Neural progenitor cell (in vitro differentiated cells): ENCODE measurements at regions not wholly inside any gene's neighbourhood (a gene's known extent, or its start where the extent isn't known, plus 50 kb on each side); places are given as distances from the start of the nearest gene placed in this dataset.

ENCODE experiments used
- DNase-seq: peaks from one replicate; pipeline ENCODE4 v3.0.0-alpha.2; 2016; ENCODE audit warnings: low spot score
- H2AFZ ChIP-seq: fragments of 200-600 bp; sonication (generic); replicated peaks from 2 replicates; pipeline ENCODE4 v1.6.1; 2016; ENCODE audit warnings: antibody characterized with exemption
- H3F3A ChIP-seq: fragments of 200-600 bp; sonication (generic); 2 replicates; pipeline ENCODE4 v1.6.1; 2016; ENCODE audit warnings: antibody characterized with exemption, low read depth
- H3K27ac ChIP-seq: fragments of 200-600 bp; sonication (generic); 2 replicates; pipeline ENCODE4 v1.5.1; 2016; ENCODE audit warnings: mild to moderate bottlenecking
- H3K27me3 ChIP-seq: fragments of 200-600 bp; sonication (generic); 2 replicates; pipeline ENCODE4 v1.6.1; 2016; ENCODE audit warnings: mild to moderate bottlenecking, moderate library complexity
- H3K36me3 ChIP-seq: fragments of 200-600 bp; sonication (generic); 2 replicates; pipeline ENCODE4 v1.5.1; 2016
- H3K4me1 ChIP-seq: fragments of 200-600 bp; sonication (generic); 2 replicates; pipeline ENCODE4 v1.6.1; 2016; ENCODE audit warnings: mixed run types
- H3K4me2 ChIP-seq: fragments of 200-600 bp; sonication (generic); 2 replicates; pipeline ENCODE4 v1.6.1; 2016
- H3K4me3 ChIP-seq: fragments of 200-600 bp; sonication (generic); 2 replicates; pipeline ENCODE4 v1.5.1; 2016
- H3K79me2 ChIP-seq: fragments of 200-600 bp; sonication (generic); 2 replicates; pipeline ENCODE4 v1.6.1; 2016; ENCODE audit warnings: low read depth
- H3K9ac ChIP-seq: fragments of 200-600 bp; sonication (generic); 2 replicates; pipeline ENCODE4 v1.6.1; 2016
- H3K9me3 ChIP-seq: fragments of 200-600 bp; sonication (generic); 2 replicates; pipeline ENCODE4 v1.5.1; 2016; ENCODE audit warnings: low read depth
- H4K20me1 ChIP-seq: fragments of 200-600 bp; sonication (generic); 2 replicates; pipeline ENCODE4 v1.6.1; 2016; ENCODE audit warnings: low read depth
- H3K27ac Mint-ChIP-seq: 3 replicates; pipeline ENCODE4 v1.8.0; 2021; ENCODE audit warnings: mixed read lengths
- H3K27me3 Mint-ChIP-seq: 2 replicates; pipeline ENCODE4 v1.8.0; 2022; ENCODE audit warnings: low read depth, mild to moderate bottlenecking, inconsistent platforms, moderate library complexity, mixed read lengths; ENCODE audit not compliant: insufficient read depth
- H3K36me3 Mint-ChIP-seq: 3 replicates; pipeline ENCODE4 v1.8.0; 2021; ENCODE audit warnings: mixed read lengths
- H3K4me1 Mint-ChIP-seq: 3 replicates; pipeline ENCODE4 v1.8.0; 2021; ENCODE audit warnings: mixed read lengths
- H3K4me3 Mint-ChIP-seq: 3 replicates; pipeline ENCODE4 v1.8.0; 2021; ENCODE audit warnings: mild to moderate bottlenecking, moderate library complexity, mixed read lengths
- H3K9me3 Mint-ChIP-seq: 3 replicates; pipeline ENCODE4 v1.8.0; 2020; ENCODE audit warnings: mixed read lengths
- EZH2 ChIP-seq: fragments of 200-600 bp; sonication (generic); IDR thresholded peaks from 2 replicates; pipeline ENCODE4 v1.6.1; 2017; ENCODE audit warnings: antibody characterized with exemption, mild to moderate bottlenecking, moderate library complexity
- EZH2phosphoT487 ChIP-seq: fragments of 200-600 bp; sonication (generic); IDR thresholded peaks from 2 replicates; pipeline ENCODE4 v1.6.1; 2017; ENCODE audit warnings: antibody characterized with exemption
- TF ChIP-seq, protein P1 (sequence below): fragments of 200-600 bp; sonication (generic); IDR thresholded peaks from 2 replicates; pipeline ENCODE4 v1.5.1; 2017; ENCODE audit warnings: antibody characterized with exemption, mild to moderate bottlenecking

DNA sequence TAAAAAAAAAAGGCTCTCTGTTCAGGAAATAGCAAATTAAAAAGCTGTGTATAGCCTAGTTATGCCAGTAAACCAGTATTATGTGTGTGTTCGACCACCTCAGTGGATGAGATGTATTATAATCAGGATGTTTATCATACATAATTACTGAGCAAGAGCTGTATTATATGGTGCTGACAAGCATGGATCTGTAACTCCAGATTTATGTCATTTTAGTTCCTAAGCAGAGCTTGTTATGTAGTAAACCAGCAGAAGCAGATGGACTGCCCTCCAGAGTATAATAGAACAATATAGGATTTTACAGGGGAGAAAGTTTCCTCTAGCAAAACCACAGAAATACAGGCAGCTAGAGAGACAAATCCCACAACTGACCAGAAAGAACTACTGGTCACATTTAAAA lies 627.4 kb upstream of the EPHA5 start:
- Histone ChIP-seq H3K4me3 (no peak overlapping the region), H3K27me3 (no peaks in the 10 kb centered on the region), H3K9me3 (no peaks in the 10 kb centered on the region), H3K27ac (no peak overlapping the region), H3K4me2 (no peak overlapping the region), H2AFZ (no peak overlapping the region), H4K20me1 (no peaks in the 10 kb centered on the region), H3K4me1 (peaks cover 5% of the 10 kb centered on the region), H3K9ac (no peak overlapping the region), H3K79me2 (no peaks in the 10 kb centered on the region), H3K36me3 (no peaks in the 10 kb centered on the region), H3F3A (no peaks in the 10 kb centered on the region)
- Mint-ChIP-seq H3K36me3 (no peaks in the 10 kb centered on the region), H3K27ac (no peak overlapping the region), H3K4me1 (peaks cover 7% of the 10 kb centered on the region), H3K27me3 (no peaks in the 10 kb centered on the region), H3K4me3 (no peak overlapping the region), H3K9me3 (peaks cover 6% of the 10 kb centered on the region)
- TF ChIP-seq, protein P1, sequence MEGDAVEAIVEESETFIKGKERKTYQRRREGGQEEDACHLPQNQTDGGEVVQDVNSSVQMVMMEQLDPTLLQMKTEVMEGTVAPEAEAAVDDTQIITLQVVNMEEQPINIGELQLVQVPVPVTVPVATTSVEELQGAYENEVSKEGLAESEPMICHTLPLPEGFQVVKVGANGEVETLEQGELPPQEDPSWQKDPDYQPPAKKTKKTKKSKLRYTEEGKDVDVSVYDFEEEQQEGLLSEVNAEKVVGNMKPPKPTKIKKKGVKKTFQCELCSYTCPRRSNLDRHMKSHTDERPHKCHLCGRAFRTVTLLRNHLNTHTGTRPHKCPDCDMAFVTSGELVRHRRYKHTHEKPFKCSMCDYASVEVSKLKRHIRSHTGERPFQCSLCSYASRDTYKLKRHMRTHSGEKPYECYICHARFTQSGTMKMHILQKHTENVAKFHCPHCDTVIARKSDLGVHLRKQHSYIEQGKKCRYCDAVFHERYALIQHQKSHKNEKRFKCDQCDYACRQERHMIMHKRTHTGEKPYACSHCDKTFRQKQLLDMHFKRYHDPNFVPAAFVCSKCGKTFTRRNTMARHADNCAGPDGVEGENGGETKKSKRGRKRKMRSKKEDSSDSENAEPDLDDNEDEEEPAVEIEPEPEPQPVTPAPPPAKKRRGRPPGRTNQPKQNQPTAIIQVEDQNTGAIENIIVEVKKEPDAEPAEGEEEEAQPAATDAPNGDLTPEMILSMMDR, result no peak
- TF ChIP-seq EZH2, result no peak
- no peak for TF ChIP-seq EZH2phosphoT487
- DNase-seq, result no peak

- H4K20me1 ChIP-seq, result no peaks in the 10 kb centered on the region
- Mint-ChIP-seq H3K4me1 (peaks cover 7% of the 10 kb centered on the region), H3K27me3 (no peaks in the 10 kb centered on the region), H3K36me3 (no peaks in the 10 kb centered on the region), H3K27ac (no peak overlapping the region), H3K4me3 (no peak overlapping the region), H3K9me3 (peaks cover 6% of the 10 kb centered on the region)
- no peaks in the 10 kb centered on the region for H3F3A ChIP-seq
- H3K27ac ChIP-seq, result no peak overlapping the region
- H3K79me2 ChIP-seq, result no peaks in the 10 kb centered on the region
- H3K4me2 ChIP-seq, result no peak overlapping the region
- peaks cover 5% of the 10 kb centered on the region for H3K4me1 ChIP-seq
- DNase-seq, result peak; percentile 49
- H3K36me3 ChIP-seq, result no peaks in the 10 kb centered on the region
- H3K9ac ChIP-seq, result no peak overlapping the region
- TF ChIP-seq EZH2phosphoT487 (no peak), EZH2 (no peak)
- TF ChIP-seq, protein P1, result no peak
- no peak overlapping the region for H2AFZ ChIP-seq
- H3K9me3 ChIP-seq, result no peaks in the 10 kb centered on the region
- no peak overlapping the region for H3K4me3 ChIP-seq
- H3K27me3 ChIP-seq, result no peaks in the 10 kb centered on the region
These were observed 624.3 kb upstream of the EPHA5 start for GRCh38 chr4:66294638-66295037.

DNA sequence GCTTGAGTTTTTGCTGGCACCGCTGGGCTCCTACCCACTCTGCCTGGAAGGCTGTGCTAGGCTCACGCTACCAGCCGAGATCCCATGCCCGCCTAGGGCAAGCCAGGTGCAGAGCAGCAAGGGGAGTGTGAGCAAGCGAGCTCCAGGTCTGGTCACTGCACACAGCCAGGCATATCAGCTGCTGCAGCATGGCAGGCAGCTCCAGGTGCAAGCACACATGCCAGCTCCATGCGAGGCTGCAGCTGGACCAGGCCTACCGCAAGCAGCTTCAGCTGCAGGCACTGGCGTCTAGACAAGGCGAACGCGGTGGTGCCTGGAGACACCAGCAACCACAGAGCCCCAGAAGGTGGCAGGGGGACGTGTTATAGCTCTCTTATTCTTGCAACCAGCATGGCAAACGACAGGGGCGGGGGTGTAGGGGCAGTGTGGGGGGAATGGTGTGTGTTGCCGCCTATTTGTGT lies 614.7 kb upstream of the EPHA5 start:
- Histone ChIP-seq H3K27me3 (no peaks in the 10 kb centered on the region), H3K36me3 (no peaks in the 10 kb centered on the region), H3K4me3 (no peak overlapping the region), H3K4me2 (no peak overlapping the region), H3F3A (no peaks in the 10 kb centered on the region), H4K20me1 (no peaks in the 10 kb centered on the region), H3K27ac (no peak overlapping the region), H3K9ac (no peak overlapping the region), H3K9me3 (no peaks in the 10 kb centered on the region), H3K79me2 (no peaks in the 10 kb centered on the region), H2AFZ (no peak overlapping the region), H3K4me1 (no peaks in the 10 kb centered on the region)
- TF ChIP-seq EZH2, result no peak
- no peak for TF ChIP-seq EZH2phosphoT487
- TF ChIP-seq, protein P1, result no peak
- Mint-ChIP-seq H3K36me3 (no peaks in the 10 kb centered on the region), H3K4me3 (no peak overlapping the region), H3K4me1 (no peaks in the 10 kb centered on the region), H3K27ac (no peak overlapping the region), H3K27me3 (no peaks in the 10 kb centered on the region), H3K9me3 (no peaks in the 10 kb centered on the region)
- DNase-seq, result no peak
